ENCODE measurements at regions not wholly inside any gene's neighbourhood (a gene's known extent, or its start where the extent isn't known, plus 50 kb on each side); places are given as distances from the start of the nearest gene placed in this dataset.

- H3K9ac ChIP-seq (ENCODE audit: low read length) = no peak overlapping the region
- no peaks in the 10 kb centered on the region for H4K20me1 ChIP-seq (ENCODE audit: low read length)
- DNase-seq (no peak), ATAC-seq (no peak)
- no peak overlapping the region for H3K4me2 ChIP-seq (ENCODE audit: low read length)
- H3K27me3 ChIP-seq (ENCODE audit: low read length) = no peaks in the 10 kb centered on the region
- no peaks in the 10 kb centered on the region for H3K4me1 ChIP-seq (ENCODE audit: insufficient read depth, low read length)
- H3K9me3 ChIP-seq (ENCODE audit: low read length) = no peaks in the 10 kb centered on the region
- no peak overlapping the region for H2AFZ ChIP-seq (ENCODE audit: low read length)
- H3K27ac ChIP-seq (ENCODE audit: low read length) = no peak overlapping the region
- no peaks in the 10 kb centered on the region for H3K79me2 ChIP-seq (ENCODE audit: low read length)
- TF ChIP-seq CTCF (conservative IDR thresholded peaks at IDR 0.05; ENCODE audit: low read depth, low read length) = no peak
- no peak for TF ChIP-seq EZH2phosphoT487 (IDR thresholded peaks at IDR 0.05; ENCODE audit: borderline replicate concordance, low read length)
- TF ChIP-seq EZH2 (IDR thresholded peaks at IDR 0.05; ENCODE audit: low read length, unreplicated experiment) = no peak
- H3K4me3 ChIP-seq (ENCODE audit: low read length) = no peak overlapping the region
- ChIA-PET CTCF (no interaction called here), POLR2A (ENCODE audit: unreplicated experiment) (no interaction called here)
- H3K9me2 ChIP-seq (replicated peaks; ENCODE audit: low read length) = no peaks in the 10 kb centered on the region
- no peaks in the 10 kb centered on the region for H3F3A ChIP-seq (ENCODE audit: low read length, unreplicated experiment)
- BruUV-seq (replicated peaks) = no TSS peak
- no peaks in the 10 kb centered on the region for H3K36me3 ChIP-seq (ENCODE audit: low read depth, low read length)
- intact Hi-C loops (cut with micrococcal nuclease) = no loop called here
These were observed 350.4 kb downstream of the RAB28 start for GRCh38 chr4:13133700-13134099.

GRCh38 chr4:13130848-13131247, 353.3 kb downstream of the RAB28 start:
- no TSS peak for BruUV-seq (replicated peaks)
- intact Hi-C loops (cut with micrococcal nuclease) = no loop called here
- CTCF ChIA-PET = no interaction called here

GRCh38 chr4:13129095-13129494, 355.0 kb downstream of the RAB28 start:
- Histone ChIP-seq H3K27me3 (ENCODE audit: low read length) (no peaks in the 10 kb centered on the region), H3K79me2 (ENCODE audit: low read length) (no peaks in the 10 kb centered on the region), H3K4me1 (ENCODE audit: insufficient read depth, low read length) (no peaks in the 10 kb centered on the region), H3K4me3 (ENCODE audit: low read length) (no peak overlapping the region), H3K27ac (ENCODE audit: low read length) (no peak overlapping the region), H3K4me2 (ENCODE audit: low read length) (no peak overlapping the region), H3K36me3 (ENCODE audit: low read depth, low read length) (no peaks in the 10 kb centered on the region), H3K9me3 (ENCODE audit: low read length) (no peaks in the 10 kb centered on the region), H3F3A (ENCODE audit: low read length, unreplicated experiment) (no peaks in the 10 kb centered on the region), H3K9ac (ENCODE audit: low read length) (no peak overlapping the region), H3K9me2 (replicated peaks; ENCODE audit: low read length) (no peaks in the 10 kb centered on the region), H4K20me1 (ENCODE audit: low read length) (no peaks in the 10 kb centered on the region), H2AFZ (ENCODE audit: low read length) (no peak overlapping the region)
- intact Hi-C loops (cut with micrococcal nuclease) = no loop called here
- ATAC-seq (no peak), DNase-seq (no peak)
- CTCF ChIA-PET = no interaction called here
- no peak for TF ChIP-seq EZH2 (IDR thresholded peaks at IDR 0.05; ENCODE audit: low read length, unreplicated experiment)
- no peak for TF ChIP-seq CTCF (conservative IDR thresholded peaks at IDR 0.05; ENCODE audit: low read depth, low read length)
- no peak for TF ChIP-seq EZH2phosphoT487 (IDR thresholded peaks at IDR 0.05; ENCODE audit: borderline replicate concordance, low read length)
- no TSS peak for BruUV-seq (replicated peaks)
- POLR2A ChIA-PET (ENCODE audit: unreplicated experiment) = no interaction called here

More at GRCh38 chr4:13130848-13131247, 353.3 kb downstream of the RAB28 start:
- Histone ChIP-seq H4K20me1 (ENCODE audit: low read length) (no peaks in the 10 kb centered on the region), H3K27ac (ENCODE audit: low read length) (no peak overlapping the region), H3K9ac (ENCODE audit: low read length) (no peak overlapping the region), H3K27me3 (ENCODE audit: low read length) (no peaks in the 10 kb centered on the region), H3K9me3 (ENCODE audit: low read length) (no peaks in the 10 kb centered on the region), H3K4me1 (ENCODE audit: insufficient read depth, low read length) (no peaks in the 10 kb centered on the region), H3K4me3 (ENCODE audit: low read length) (no peak overlapping the region), H3F3A (ENCODE audit: low read length, unreplicated experiment) (no peaks in the 10 kb centered on the region), H3K36me3 (ENCODE audit: low read depth, low read length) (no peaks in the 10 kb centered on the region), H3K4me2 (ENCODE audit: low read length) (no peak overlapping the region), H3K79me2 (ENCODE audit: low read length) (no peaks in the 10 kb centered on the region), H3K9me2 (replicated peaks; ENCODE audit: low read length) (no peaks in the 10 kb centered on the region), H2AFZ (ENCODE audit: low read length) (no peak overlapping the region)
- POLR2A ChIA-PET (ENCODE audit: unreplicated experiment) = no interaction called here
- no peak for ATAC-seq
- DNase-seq = no peak
- no peak for TF ChIP-seq EZH2phosphoT487 (IDR thresholded peaks at IDR 0.05; ENCODE audit: borderline replicate concordance, low read length)
- no peak for TF ChIP-seq EZH2 (IDR thresholded peaks at IDR 0.05; ENCODE audit: low read length, unreplicated experiment)
- TF ChIP-seq CTCF (conservative IDR thresholded peaks at IDR 0.05; ENCODE audit: low read depth, low read length) = no peak

Data from PC-3 (cell line).